OCI-LY3 (cell line): ENCODE measurements at regions not wholly inside any gene's neighbourhood (a gene's known extent, or its start where the extent isn't known, plus 50 kb on each side); places are given as distances from the start of the nearest gene placed in this dataset.

Source experiments
- EZH2phosphoT487 ChIP-seq: fragments of 200-600 bp; shearing (Covaris generic); IDR thresholded peaks from 2 replicates; pipeline ENCODE4 v1.6.1; 2018; ENCODE audit warnings: antibody characterized with exemption, mixed run types, low read depth
- TF ChIP-seq, protein P1 (sequence below): fragments of 200-600, 300-600 bp; sonication (generic); IDR thresholded peaks from 2 replicates; pipeline ENCODE4 v1.5.1; 2014; ENCODE audit warnings: antibody characterized with exemption, low read length, low read depth

DNA sequence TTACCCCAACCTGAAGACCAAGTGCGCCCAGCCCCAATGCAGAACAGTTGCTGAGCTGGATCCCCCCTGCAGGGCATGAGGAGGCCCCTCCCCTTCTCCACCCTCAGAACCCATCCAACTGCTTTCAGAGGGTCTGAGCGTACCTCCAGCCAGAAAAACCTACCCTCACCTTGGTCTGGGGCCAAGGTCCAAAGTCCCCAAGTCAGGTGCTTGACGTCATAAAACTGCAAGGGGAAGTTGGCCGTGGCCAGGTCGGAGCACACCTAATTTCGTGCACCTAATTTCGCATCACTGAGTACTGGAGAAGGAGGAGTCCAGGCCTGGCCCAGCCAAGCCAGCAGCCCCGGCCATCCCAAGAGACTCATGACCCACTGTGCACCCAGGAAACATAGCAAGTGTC is 289.8 kb downstream of the CTTN start:
- TF ChIP-seq, protein P1, sequence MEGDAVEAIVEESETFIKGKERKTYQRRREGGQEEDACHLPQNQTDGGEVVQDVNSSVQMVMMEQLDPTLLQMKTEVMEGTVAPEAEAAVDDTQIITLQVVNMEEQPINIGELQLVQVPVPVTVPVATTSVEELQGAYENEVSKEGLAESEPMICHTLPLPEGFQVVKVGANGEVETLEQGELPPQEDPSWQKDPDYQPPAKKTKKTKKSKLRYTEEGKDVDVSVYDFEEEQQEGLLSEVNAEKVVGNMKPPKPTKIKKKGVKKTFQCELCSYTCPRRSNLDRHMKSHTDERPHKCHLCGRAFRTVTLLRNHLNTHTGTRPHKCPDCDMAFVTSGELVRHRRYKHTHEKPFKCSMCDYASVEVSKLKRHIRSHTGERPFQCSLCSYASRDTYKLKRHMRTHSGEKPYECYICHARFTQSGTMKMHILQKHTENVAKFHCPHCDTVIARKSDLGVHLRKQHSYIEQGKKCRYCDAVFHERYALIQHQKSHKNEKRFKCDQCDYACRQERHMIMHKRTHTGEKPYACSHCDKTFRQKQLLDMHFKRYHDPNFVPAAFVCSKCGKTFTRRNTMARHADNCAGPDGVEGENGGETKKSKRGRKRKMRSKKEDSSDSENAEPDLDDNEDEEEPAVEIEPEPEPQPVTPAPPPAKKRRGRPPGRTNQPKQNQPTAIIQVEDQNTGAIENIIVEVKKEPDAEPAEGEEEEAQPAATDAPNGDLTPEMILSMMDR: no peak
- no peak for TF ChIP-seq EZH2phosphoT487
